ENCODE measurements at regions not wholly inside any gene's neighbourhood (a gene's known extent, or its start where the extent isn't known, plus 50 kb on each side); places are given as distances from the start of the nearest gene placed in this dataset.

GRCh38 chr19:28915202-28915601 is 297.7 kb downstream of the UQCRFS1 start:
- DNase-seq = no peak
- no peaks in the 10 kb centered on the region for H3K27me3 ChIP-seq
- H3K27ac ChIP-seq = no peak overlapping the region
- H3K4me1 ChIP-seq = no peaks in the 10 kb centered on the region
- no peak overlapping the region for H3K4me3 ChIP-seq
- intact Hi-C loops (cut with DNase I) = no loop called here
- no peak for TF ChIP-seq CTCF (IDR thresholded peaks at IDR 0.05)
- TF ChIP-seq POLR2A (IDR thresholded peaks at IDR 0.05) = no peak
- no peaks in the 10 kb centered on the region for H3K36me3 ChIP-seq (replicated peaks in 1 of 2; ENCODE audit: insufficient read depth in 1 of 2, low read depth in 2 of 2)
- H3K9me3 ChIP-seq = no peaks in the 10 kb centered on the region
- no peak for ATAC-seq
- WGBS, 2 donors = 57 to 72% methylated on average over 3 of the region's 3 CpGs

GRCh38 chr19:28914173-28914572 is 298.8 kb downstream of the UQCRFS1 start:
- Histone ChIP-seq H3K9me3 (no peaks in the 10 kb centered on the region), H3K36me3 (replicated peaks in 1 of 2; ENCODE audit: insufficient read depth in 1 of 2, low read depth in 2 of 2) (no peaks in the 10 kb centered on the region), H3K27me3 (no peaks in the 10 kb centered on the region), H3K4me1 (no peaks in the 10 kb centered on the region), H3K27ac (no peak overlapping the region), H3K4me3 (no peak overlapping the region)
- DNase-seq (no peak), ATAC-seq (no peak)
- no peak for TF ChIP-seq CTCF (IDR thresholded peaks at IDR 0.05)
- TF ChIP-seq POLR2A (IDR thresholded peaks at IDR 0.05) = no peak
- intact Hi-C loops (cut with DNase I) = no loop called here

GRCh38 chr19:28913626-28914025 is 299.3 kb downstream of the UQCRFS1 start:
- intact Hi-C loops (cut with DNase I) = no loop called here
- H3K27me3 ChIP-seq = no peaks in the 10 kb centered on the region
- H3K9me3 ChIP-seq = no peaks in the 10 kb centered on the region
- no peak overlapping the region for H3K4me3 ChIP-seq
- H3K4me1 ChIP-seq = no peaks in the 10 kb centered on the region
- H3K27ac ChIP-seq = no peak overlapping the region
- WGBS, 2 donors = 66 to 70% methylated on average over 5 to 6 of the region's 6 CpGs
- no peak for DNase-seq
- ATAC-seq = no peak
- H3K36me3 ChIP-seq (replicated peaks in 1 of 2; ENCODE audit: insufficient read depth in 1 of 2, low read depth in 2 of 2) = no peaks in the 10 kb centered on the region
- TF ChIP-seq POLR2A (IDR thresholded peaks at IDR 0.05) (no peak), CTCF (IDR thresholded peaks at IDR 0.05) (no peak)

- no peaks in the 10 kb centered on the region for H3K4me1 ChIP-seq
- H3K9me3 ChIP-seq = no peaks in the 10 kb centered on the region
- 70 to 71% methylated on average over 8 of the region's 8 CpGs for WGBS, 2 donors
- no peaks in the 10 kb centered on the region for H3K36me3 ChIP-seq (replicated peaks in 1 of 2; ENCODE audit: insufficient read depth in 1 of 2, low read depth in 2 of 2)
- no peaks in the 10 kb centered on the region for H3K27me3 ChIP-seq
- DNase-seq (no peak), ATAC-seq (no peak)
- intact Hi-C loops (cut with DNase I) = no loop called here
- TF ChIP-seq POLR2A (IDR thresholded peaks at IDR 0.05) (no peak), CTCF (IDR thresholded peaks at IDR 0.05) (no peak)
- H3K27ac ChIP-seq = no peak overlapping the region
- no peak overlapping the region for H3K4me3 ChIP-seq
Measured at GRCh38 chr19:28908941-28909340, 304.0 kb downstream of the UQCRFS1 start.

- no peaks in the 10 kb centered on the region for H3K36me3 ChIP-seq (replicated peaks in 1 of 2; ENCODE audit: insufficient read depth in 1 of 2, low read depth in 2 of 2)
- TF ChIP-seq CTCF (IDR thresholded peaks at IDR 0.05) = no peak
- no peak for TF ChIP-seq POLR2A (IDR thresholded peaks at IDR 0.05)
- H3K4me3 ChIP-seq = no peak overlapping the region
- 43 to 73% methylated on average over 7 of the region's 7 CpGs for WGBS, 2 donors
- no peaks in the 10 kb centered on the region for H3K27me3 ChIP-seq
- H3K4me1 ChIP-seq = no peaks in the 10 kb centered on the region
- intact Hi-C loops (cut with DNase I) = no loop called here
- no peak for ATAC-seq
- no peak overlapping the region for H3K27ac ChIP-seq
- DNase-seq = no peak
- H3K9me3 ChIP-seq = no peaks in the 10 kb centered on the region
Measured at GRCh38 chr19:28907534-28907933, 305.4 kb downstream of the UQCRFS1 start.
